Tibial nerve (tissue), 3 donors: ENCODE measurements at regions not wholly inside any gene's neighbourhood (a gene's known extent, or its start where the extent isn't known, plus 50 kb on each side); places are given as distances from the start of the nearest gene placed in this dataset.
"Not testable (repeated sequence)": the region's sequence is repeated elsewhere in the genome, so short reads cannot be mapped to it uniquely, and the experiment has no call there.

Experiments
- POLR2A ChIP-seq, 2 donors: fragments of 450-650 bp; IDR thresholded peaks; one replicate each; pipeline ENCODE4 v1.6.1; 2017; ENCODE audit warnings: antibody characterized with exemption in 2 of 2, mild to moderate bottlenecking in 2 of 2, moderate library complexity in 2 of 2
- TF ChIP-seq, protein P1 (sequence below), 5 experiments: fragments of 200-600 bp in 3 of 5; fragments of 450-650 bp in 2 of 5; sonication (generic) in 3 of 5; IDR thresholded peaks; one replicate each; pipeline ENCODE4 v1.5.1; 2016 to 2019; ENCODE audit warnings: antibody characterized with exemption in 5 of 5, mild to moderate bottlenecking in 3 of 5, moderate library complexity in 2 of 5

DNA sequence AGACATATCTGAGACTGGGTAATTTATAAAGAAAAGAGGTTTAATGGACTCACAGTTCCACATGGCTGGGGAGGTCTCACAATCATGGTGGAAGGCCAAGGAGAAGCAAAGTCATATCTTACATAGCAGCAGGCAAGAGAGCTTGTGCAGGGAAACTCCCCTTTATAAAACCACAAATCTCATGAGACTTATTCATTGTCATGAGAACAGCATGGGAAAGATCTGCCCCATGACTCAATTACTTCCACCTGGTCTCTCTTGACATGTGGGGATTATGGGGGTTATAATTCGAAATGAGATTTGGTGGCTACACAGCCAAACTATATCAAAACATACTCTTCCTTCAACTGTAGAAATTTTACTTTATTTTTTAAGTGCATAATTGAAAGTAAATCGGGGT lies 436.3 kb upstream of the KLF6 start:
- TF ChIP-seq, protein P1, sequence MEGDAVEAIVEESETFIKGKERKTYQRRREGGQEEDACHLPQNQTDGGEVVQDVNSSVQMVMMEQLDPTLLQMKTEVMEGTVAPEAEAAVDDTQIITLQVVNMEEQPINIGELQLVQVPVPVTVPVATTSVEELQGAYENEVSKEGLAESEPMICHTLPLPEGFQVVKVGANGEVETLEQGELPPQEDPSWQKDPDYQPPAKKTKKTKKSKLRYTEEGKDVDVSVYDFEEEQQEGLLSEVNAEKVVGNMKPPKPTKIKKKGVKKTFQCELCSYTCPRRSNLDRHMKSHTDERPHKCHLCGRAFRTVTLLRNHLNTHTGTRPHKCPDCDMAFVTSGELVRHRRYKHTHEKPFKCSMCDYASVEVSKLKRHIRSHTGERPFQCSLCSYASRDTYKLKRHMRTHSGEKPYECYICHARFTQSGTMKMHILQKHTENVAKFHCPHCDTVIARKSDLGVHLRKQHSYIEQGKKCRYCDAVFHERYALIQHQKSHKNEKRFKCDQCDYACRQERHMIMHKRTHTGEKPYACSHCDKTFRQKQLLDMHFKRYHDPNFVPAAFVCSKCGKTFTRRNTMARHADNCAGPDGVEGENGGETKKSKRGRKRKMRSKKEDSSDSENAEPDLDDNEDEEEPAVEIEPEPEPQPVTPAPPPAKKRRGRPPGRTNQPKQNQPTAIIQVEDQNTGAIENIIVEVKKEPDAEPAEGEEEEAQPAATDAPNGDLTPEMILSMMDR (IDR thresholded peaks at IDR 0.05), result not testable (repeated sequence)
- not testable (repeated sequence) for TF ChIP-seq POLR2A (IDR thresholded peaks at IDR 0.05)
